SH-SY5Y (cell line): ENCODE measurements at regions not wholly inside any gene's neighbourhood (a gene's known extent, or its start where the extent isn't known, plus 50 kb on each side); places are given as distances from the start of the nearest gene placed in this dataset.

Experiments used
- GATA2 ChIP-seq: IDR thresholded peaks from 2 replicates; pipeline ENCODE4 v1.6.1; 2011; ENCODE audit warnings: mild to moderate bottlenecking, low read depth, low read length
- GATA3 ChIP-seq: IDR thresholded peaks from 2 replicates; pipeline ENCODE4 v1.6.1; 2011; ENCODE audit warnings: low read depth, mild to moderate bottlenecking, low read length, moderate library complexity

DNA sequence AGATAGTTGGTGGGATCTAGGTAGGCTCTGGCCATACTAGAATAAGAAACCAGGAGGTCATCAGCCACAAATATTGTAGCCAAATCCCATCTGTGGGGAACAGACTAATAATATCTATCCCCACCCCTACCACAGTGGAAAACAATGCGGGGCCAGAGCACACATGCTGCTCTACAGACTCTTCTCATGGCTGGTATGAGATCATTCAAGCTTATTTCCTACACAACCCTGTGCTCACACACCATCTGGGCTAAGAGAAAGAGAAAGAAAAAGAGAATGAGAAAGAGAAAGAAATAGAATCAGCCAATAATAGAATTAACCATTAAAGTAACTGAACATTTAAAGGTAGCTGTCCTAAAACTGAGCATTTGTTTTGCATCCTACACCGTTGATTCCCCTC, 1268.4 kb upstream of the SPRY2 start:
- no peak for TF ChIP-seq GATA2
- TF ChIP-seq GATA3 = no peak

DNA sequence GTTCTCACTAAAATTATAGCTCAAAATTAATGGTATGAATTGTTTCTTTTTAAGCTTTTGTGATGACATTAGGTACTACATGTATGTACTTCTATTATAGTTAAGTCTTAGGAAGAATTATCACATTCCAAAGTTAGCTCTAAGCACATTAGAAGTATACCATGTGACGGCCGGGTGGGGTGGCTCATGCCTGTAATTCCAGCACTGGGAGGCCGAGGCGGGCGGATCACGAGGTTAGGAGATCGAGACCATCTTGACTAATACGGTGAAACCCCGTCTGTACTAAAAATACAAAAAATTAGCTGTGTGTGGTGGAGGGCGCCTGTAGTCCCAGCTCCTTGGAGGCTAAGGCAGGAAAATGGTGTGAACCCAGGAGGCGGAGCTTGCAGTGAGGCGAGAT, 1265.1 kb upstream of the SPRY2 start:
- TF ChIP-seq GATA3 (no peak), GATA2 (no peak)

DNA sequence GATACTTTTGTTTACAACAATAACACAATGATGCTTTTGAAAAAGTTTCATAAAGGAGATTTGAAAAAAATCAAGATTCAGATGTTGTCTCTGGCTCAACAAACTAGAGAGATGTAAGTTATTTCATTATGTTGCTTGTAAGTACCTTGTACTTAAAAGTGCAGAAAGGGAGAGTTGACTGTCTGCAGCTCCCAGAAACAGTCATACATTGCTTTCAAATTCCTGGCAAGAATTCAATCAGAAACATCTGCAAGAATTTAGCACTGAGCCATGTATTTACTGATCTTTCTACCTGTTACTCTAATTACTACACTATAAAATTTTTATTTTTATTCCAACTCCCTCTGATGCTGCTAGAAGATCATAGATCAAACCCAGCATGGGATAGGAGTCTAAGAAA, 1261.3 kb upstream of the SPRY2 start:
- no peak for TF ChIP-seq GATA3
- no peak for TF ChIP-seq GATA2

DNA sequence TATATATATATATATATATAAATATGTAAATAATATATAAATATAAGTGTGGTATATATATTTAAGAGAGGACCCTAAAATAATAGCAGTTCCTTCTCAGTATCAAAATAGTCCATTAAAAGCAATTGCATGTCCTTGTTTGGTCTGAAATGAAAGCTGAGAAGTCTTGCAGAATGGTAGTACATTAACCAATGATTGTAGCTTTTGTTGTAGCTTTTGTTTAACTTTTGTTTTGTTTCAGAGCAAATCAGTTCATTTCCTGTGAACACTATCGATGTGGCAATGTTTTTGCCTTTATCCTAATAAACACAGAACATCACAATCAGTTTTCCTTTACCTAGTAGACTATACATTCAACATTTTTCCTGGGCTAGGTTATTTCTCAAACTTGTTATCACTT, 1256.2 kb upstream of the SPRY2 start:
- no peak for TF ChIP-seq GATA3

DNA sequence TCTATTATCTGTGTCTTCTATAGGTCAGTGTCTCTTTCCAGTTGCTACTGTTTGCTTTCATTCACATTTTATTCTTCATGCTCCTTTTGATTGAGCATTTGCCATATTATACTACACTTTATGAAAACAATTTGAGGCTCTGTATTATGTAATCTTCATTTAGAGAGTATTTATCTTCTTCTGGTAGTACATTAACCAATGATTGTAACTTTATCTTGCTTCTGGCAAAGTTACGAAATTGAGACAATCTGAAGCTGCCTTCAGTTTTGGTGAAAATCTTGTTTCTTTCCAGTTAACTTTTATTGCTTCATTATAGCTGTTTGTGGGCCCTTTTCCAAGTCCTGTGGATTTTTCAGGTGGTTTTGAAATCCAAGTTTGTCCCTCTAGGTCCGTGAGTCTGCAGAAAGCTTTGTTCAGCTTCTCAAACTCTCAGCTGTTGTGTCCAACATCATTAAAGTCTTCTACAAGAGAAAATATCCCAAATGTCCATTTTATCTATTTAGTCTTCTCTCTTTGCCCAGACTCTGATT, 1255.4 kb upstream of the SPRY2 start:
- no peak for TF ChIP-seq GATA3

DNA sequence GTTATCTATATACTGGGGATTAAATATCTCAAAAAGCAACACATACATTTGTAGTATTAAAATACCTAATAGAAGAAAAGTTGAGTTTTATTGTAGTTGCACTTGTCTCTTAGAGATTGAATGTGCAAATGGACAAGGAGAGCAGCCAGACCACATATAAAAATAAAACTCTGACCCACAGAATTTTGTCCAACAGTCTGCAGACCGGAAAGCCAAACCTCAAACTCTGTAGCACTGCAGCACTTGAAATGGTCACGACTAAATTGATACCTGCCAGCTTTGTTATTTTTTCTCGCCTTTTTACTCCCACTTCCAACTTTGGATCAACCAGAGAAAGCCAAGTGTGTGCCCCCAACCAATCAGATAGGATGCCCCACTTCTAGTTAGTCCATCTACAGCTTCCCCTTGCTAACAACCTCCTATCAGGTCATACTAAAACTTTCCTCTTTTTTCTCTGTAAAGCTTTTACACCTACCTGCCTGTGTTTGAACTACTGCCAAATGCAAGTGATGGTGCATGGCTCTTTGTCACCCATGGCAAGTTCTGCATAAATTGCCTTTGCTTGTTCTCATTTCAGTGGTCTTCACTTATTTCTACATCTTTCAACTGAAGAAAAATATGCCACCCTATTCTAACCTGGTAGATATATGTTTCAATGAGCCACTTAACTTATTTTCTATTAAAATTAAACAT, 1250.7 kb upstream of the SPRY2 start:
- TF ChIP-seq GATA3 = no peak
- TF ChIP-seq GATA2 = no peak

DNA sequence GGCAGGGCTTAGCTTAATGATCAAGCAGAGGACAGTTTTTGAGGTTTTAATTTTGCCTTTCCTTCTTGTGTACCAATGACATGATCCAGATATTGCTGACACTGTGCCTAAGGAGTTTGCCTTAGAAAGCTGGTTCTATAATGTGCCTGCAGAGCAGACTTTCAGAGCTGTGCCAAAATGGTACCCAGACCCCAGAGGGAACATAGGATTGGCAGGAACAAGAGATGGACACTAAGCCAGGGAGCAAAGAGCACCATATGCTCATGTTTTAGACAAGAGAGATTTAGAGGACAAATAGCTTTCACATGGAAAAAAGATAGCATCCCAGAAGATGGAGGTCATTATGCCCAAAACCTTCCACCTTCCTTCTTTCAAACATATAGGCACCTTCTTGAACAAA, 1241.5 kb upstream of the SPRY2 start:
- TF ChIP-seq GATA3 (no peak), GATA2 (no peak)

DNA sequence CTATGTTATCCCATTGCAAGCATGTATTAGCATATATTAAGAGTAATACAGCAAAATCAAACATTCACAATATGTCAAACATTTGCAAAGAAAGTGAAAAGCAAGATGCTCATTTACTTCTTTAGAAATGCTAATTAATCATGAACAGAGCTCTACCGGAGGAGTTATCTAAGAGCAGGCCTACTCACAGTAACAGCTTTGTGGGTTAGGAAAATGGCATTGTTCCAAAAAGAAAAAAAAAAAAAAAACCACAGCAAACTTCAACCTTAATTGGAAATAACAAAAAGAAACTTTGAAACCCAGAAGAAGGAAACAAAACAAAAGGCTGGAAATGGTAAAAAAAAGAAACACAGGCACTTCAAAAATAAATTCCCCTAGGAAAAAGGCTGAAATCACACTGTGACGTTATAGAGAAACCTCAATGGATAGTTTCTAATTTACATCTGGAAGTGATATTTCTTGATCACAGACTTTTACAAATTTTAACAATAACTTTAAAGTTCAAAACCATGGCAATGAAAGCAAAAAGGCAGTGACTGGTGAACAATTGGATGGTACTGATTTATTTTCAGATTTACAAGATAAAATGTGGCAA, 1236.8 kb upstream of the SPRY2 start:
- TF ChIP-seq GATA2 = no peak
- TF ChIP-seq GATA3 = no peak

DNA sequence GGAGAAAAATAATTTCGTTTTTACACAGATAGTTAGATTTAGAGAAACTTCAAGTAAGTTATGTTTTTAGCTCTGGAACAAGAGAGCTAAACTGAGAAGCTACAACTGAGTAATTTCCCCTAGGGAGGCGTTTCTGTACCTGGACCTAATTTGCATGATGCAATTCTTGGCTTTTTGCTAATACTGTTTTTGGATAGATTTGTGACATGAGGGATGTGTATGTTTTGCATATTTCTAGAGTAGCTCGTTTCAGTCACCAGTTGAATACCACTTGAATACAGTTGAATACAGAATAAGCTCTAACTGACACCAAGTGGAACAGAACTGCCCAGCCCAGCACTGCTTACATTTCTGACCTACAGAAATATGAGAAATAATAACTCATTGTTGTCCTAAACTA, 1227.9 kb upstream of the SPRY2 start:
- no peak for TF ChIP-seq GATA3
- no peak for TF ChIP-seq GATA2

DNA sequence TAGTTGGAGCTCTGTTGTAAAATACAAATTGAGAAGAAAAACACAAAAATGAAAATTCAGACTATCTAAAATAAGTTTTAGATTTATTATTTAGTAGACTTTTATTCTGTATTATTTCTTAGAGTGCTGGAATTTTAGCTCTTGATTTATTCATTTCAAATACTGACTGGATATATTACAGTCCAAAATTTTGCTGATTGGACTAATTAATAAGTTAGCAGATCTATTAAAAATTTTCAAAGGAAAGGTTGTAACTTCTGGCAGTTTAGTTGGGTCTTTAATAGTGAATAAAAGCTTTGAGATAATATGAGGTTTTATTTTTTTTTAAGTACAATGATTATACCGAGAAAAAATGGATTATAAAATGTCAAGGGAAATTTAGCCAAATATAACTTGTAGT, 1224.9 kb upstream of the SPRY2 start:
- no peak for TF ChIP-seq GATA2
- TF ChIP-seq GATA3 = no peak

DNA sequence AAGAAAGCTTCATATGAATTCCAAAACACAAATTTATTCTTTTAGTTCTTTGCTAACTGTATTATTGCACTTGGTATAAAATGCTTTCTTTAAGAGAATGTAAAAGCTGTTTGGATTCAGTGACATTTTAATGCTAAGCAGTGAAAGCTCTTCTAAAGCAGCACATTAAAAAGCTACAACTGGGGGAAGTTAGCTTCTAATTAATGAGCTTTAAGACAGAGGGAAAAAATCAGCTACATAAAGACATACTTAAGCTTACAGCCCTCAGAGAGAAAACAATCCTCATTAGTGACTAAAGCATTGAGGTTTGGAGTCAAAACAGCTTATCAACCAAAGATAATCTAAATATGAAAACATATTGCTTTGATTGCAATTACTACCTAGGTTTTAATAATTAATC, 1222.2 kb upstream of the SPRY2 start:
- TF ChIP-seq GATA3 (no peak), GATA2 (no peak)

DNA sequence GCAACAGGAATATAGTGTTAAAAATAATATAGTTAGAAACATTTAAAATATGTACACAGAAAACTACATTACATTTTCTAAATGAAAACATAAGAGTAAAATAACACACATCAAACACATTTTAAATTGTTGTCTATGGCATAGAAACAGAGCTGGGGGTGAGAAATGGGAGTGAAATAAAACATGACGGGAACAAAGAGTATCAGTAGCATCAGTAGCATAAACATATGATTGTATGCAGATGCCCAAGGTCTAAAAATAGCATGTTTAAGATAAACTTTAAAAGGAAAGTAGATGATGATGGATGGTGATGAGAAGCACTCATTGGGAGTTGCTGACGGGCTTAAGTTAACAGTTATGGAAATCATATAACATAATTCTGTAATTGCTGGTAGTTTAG, 1221.7 kb upstream of the SPRY2 start:
- TF ChIP-seq GATA2 (no peak), GATA3 (no peak)

DNA sequence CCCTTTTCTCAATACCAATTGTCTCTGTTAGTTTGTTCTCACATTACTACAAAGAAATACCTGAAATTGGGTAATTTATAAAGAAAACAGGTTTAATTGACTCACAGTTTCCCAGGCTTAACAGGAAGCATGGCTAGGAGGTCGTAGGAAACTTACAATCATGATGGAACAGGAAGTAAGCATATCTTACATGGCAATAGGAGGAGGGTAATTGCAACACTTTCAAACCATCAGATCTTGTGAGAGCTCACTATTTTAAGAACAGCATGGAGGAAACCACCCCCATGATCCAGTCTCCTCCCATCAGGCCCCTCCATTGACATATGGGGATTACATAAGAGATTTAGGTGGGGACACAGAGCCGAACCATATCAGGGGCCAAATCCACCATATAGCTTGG, 1210.1 kb upstream of the SPRY2 start:
- TF ChIP-seq GATA2 = no peak
- no peak for TF ChIP-seq GATA3

DNA sequence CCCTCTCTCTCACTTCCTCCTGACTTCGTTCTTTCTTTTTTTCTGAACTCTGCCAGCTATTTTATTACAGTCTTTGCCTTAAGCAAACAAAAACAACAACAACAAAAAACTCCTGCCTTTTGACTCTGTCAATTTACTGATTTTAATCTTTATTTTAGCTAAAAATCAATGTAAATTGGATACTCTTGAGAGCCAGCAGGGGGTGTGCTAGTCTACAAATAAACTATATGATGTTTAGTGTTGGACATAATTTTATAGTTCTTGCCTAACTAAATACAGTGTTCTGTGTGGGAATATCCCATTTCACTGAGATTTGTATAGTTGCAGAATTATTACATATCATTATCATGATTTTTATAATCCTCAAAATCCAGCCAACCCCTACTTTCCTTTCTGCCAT, 1199.9 kb upstream of the SPRY2 start:
- no peak for TF ChIP-seq GATA2
- TF ChIP-seq GATA3 = no peak

DNA sequence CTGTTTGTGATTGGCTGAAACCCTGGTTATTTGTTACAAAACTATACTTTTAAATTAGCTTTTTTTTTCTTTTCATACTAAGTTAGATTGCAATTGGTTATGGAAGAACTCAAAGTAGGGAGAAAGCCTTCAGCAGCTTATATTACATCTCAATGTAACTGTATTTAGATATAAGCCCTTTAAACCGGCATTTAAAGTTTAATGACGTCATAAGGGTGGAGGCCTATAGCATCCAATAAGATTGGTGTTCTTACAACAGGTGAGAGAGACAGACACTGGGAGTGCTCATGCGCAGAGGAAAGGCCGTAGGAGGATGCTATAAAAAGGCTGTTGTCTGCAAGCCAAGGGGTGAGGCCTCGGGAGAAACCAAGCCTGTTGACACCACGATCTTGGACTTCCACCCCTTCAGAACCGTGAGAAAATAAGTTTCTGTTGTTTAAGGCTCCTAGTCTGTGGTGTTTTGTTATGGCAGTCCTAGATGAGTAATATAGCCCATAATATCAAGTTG, 1198.8 kb upstream of the SPRY2 start:
- no peak for TF ChIP-seq GATA3
- TF ChIP-seq GATA2 = no peak
